ENCODE measurements at regions not wholly inside any gene's neighbourhood (a gene's known extent, or its start where the extent isn't known, plus 50 kb on each side); places are given as distances from the start of the nearest gene placed in this dataset.
"Not testable (repeated sequence)": the region's sequence is repeated elsewhere in the genome, so short reads cannot be mapped to it uniquely, and the experiment has no call there.

- not testable (repeated sequence) for H3K27me3 Mint-ChIP-seq (ENCODE audit: low read depth); H3K27ac ChIP-seq (ENCODE audit: insufficient read length, low read depth, low read length); H2BK12ac ChIP-seq (ENCODE audit: insufficient read length, low read depth, low read length); DNase-seq; H4K91ac ChIP-seq (ENCODE audit: insufficient read length, low read depth, low read length); H3K9ac ChIP-seq (ENCODE audit: extremely low read depth, insufficient read length, low read length); H3K9me3 Mint-ChIP-seq; H3K27me3 ChIP-seq (ENCODE audit: insufficient read depth, low read length); H3K4me1 ChIP-seq (ENCODE audit: insufficient read depth, low read length); H3K56ac ChIP-seq (ENCODE audit: insufficient read length, low read depth, low read length); H3K23me2 ChIP-seq (ENCODE audit: insufficient read length, low read depth, low read length, poor library complexity, severe bottlenecking); H2BK120ac ChIP-seq (ENCODE audit: low read depth, low read length, poor library complexity, severe bottlenecking); H3K4me2 ChIP-seq (ENCODE audit: insufficient read depth, insufficient read length, low read length); H2BK20ac ChIP-seq (ENCODE audit: low read depth, low read length, poor library complexity, severe bottlenecking); H3K18ac ChIP-seq (ENCODE audit: insufficient read length, low read depth, low read length); H3K9me3 ChIP-seq (ENCODE audit: control insufficient read depth, low read depth, low read length); H3K4ac ChIP-seq (ENCODE audit: low read depth, low read length); H3K79me1 ChIP-seq (ENCODE audit: insufficient read depth, low read depth, low read length, poor library complexity, severe bottlenecking); H4K5ac ChIP-seq (ENCODE audit: insufficient read length, low read depth, low read length); H2BK15ac ChIP-seq (ENCODE audit: low read depth, low read length); H4K20me1 ChIP-seq (ENCODE audit: control insufficient read depth, insufficient read depth, insufficient read length); H2AK5ac ChIP-seq (ENCODE audit: insufficient read length, low read length); H3K14ac ChIP-seq (ENCODE audit: insufficient read depth, low read length); H3K4me1 Mint-ChIP-seq; H3K79me2 ChIP-seq (ENCODE audit: insufficient read depth, low read length); H4K8ac ChIP-seq (replicated peaks; ENCODE audit: insufficient read length, low read depth, low read length); H3K36me3 Mint-ChIP-seq (ENCODE audit: insufficient read depth in 1 of 3, low read depth in 3 of 3); H2BK5ac ChIP-seq (ENCODE audit: insufficient read length, low read length); H3T11ph ChIP-seq (ENCODE audit: low read length); H3K23ac ChIP-seq (ENCODE audit: insufficient read length, low read depth, low read length); H3K27ac Mint-ChIP-seq; H3K4me3 Mint-ChIP-seq; H2AFZ ChIP-seq (ENCODE audit: low read length)
- WGBS (ENCODE audit: extremely low coverage, insufficient read length, low lambda C conversion rate): no CpG with 5 or more reads among the region's 27 CpGs
These were observed 199.4 kb downstream of the BANP start for GRCh38 chr16:88150456-88151128.

DNA sequence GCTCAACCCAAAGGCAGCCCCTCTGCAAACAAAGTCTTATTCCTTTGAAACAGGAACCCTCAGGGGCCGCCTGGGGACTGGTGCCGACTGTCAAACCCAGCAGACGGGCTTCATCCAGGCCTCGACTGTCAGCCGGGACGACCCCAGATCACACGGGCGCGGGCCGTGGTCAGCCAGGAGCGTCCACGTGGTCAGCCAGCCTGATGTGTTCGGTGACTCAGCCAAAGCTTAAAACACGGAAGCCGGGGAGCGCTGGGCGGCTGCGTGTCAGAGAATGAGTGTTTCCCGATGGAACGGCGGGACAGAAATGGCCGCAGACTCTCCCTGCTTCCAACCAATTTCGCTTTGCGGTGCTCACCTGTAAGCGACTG lies 199.9 kb downstream of the BANP start:
- H2BK20ac ChIP-seq (ENCODE audit: low read depth, low read length, poor library complexity, severe bottlenecking); H4K5ac ChIP-seq (ENCODE audit: insufficient read length, low read depth, low read length); H2BK12ac ChIP-seq (ENCODE audit: insufficient read length, low read depth, low read length); H3K56ac ChIP-seq (ENCODE audit: insufficient read length, low read depth, low read length); H2BK120ac ChIP-seq (ENCODE audit: low read depth, low read length, poor library complexity, severe bottlenecking); H3K4me2 ChIP-seq (ENCODE audit: insufficient read depth, insufficient read length, low read length); H4K20me1 ChIP-seq (ENCODE audit: control insufficient read depth, insufficient read depth, insufficient read length); H3K4me3 Mint-ChIP-seq; H3K27me3 Mint-ChIP-seq (ENCODE audit: low read depth); H2BK5ac ChIP-seq (ENCODE audit: insufficient read length, low read length); H3K18ac ChIP-seq (ENCODE audit: insufficient read length, low read depth, low read length); H3K23ac ChIP-seq (ENCODE audit: insufficient read length, low read depth, low read length); H3K27me3 ChIP-seq (ENCODE audit: insufficient read depth, low read length); H2BK15ac ChIP-seq (ENCODE audit: low read depth, low read length); H2AFZ ChIP-seq (ENCODE audit: low read length); H3K79me2 ChIP-seq (ENCODE audit: insufficient read depth, low read length); H3K9me3 Mint-ChIP-seq; H2AK5ac ChIP-seq (ENCODE audit: insufficient read length, low read length); H3K4me1 Mint-ChIP-seq; H3T11ph ChIP-seq (ENCODE audit: low read length); H3K27ac ChIP-seq (ENCODE audit: insufficient read length, low read depth, low read length); H3K9ac ChIP-seq (ENCODE audit: extremely low read depth, insufficient read length, low read length); H3K9me3 ChIP-seq (ENCODE audit: control insufficient read depth, low read depth, low read length); DNase-seq; H3K14ac ChIP-seq (ENCODE audit: insufficient read depth, low read length); H3K27ac Mint-ChIP-seq; H4K91ac ChIP-seq (ENCODE audit: insufficient read length, low read depth, low read length); H3K79me1 ChIP-seq (ENCODE audit: insufficient read depth, low read depth, low read length, poor library complexity, severe bottlenecking); H3K36me3 Mint-ChIP-seq (ENCODE audit: insufficient read depth in 1 of 3, low read depth in 3 of 3); H3K4ac ChIP-seq (ENCODE audit: low read depth, low read length); H3K23me2 ChIP-seq (ENCODE audit: insufficient read length, low read depth, low read length, poor library complexity, severe bottlenecking); H3K4me1 ChIP-seq (ENCODE audit: insufficient read depth, low read length); H4K8ac ChIP-seq (replicated peaks; ENCODE audit: insufficient read length, low read depth, low read length): not testable (repeated sequence)
- WGBS (ENCODE audit: extremely low coverage, insufficient read length, low lambda C conversion rate): no CpG with 5 or more reads among the region's 25 CpGs

All from H9 (cell line).